GM21390 (cell line): ENCODE measurements at regions not wholly inside any gene's neighbourhood (a gene's known extent, or its start where the extent isn't known, plus 50 kb on each side); places are given as distances from the start of the nearest gene placed in this dataset.

Experiments used
- ATAC-seq: cut with Tn5 transposase; IDR thresholded peaks from one replicate; pipeline ENCODE4 v1.9.1; 2021; ENCODE audit not compliant: unreplicated experiment

GRCh38 chr5:23579566-23579965, 72.2 kb downstream of the PRDM9 start:
- ATAC-seq = no peak

- no peak for ATAC-seq
Measured at GRCh38 chr5:23583081-23583480, 75.7 kb downstream of the PRDM9 start.

GRCh38 chr5:23588841-23589326, 81.5 kb downstream of the PRDM9 start:
- ATAC-seq = no peak

- ATAC-seq = no peak
Measured at GRCh38 chr5:23591250-23591649, 83.8 kb downstream of the PRDM9 start.

- ATAC-seq = no peak
Measured at GRCh38 chr5:23606927-23607326, 99.5 kb downstream of the PRDM9 start.

GRCh38 chr5:23612701-23613100, 105.3 kb downstream of the PRDM9 start:
- ATAC-seq = no peak

GRCh38 chr5:23613566-23613965, 106.2 kb downstream of the PRDM9 start:
- ATAC-seq = no peak

- no peak for ATAC-seq
Measured at GRCh38 chr5:23614422-23614821, 107.0 kb downstream of the PRDM9 start.

- no peak for ATAC-seq
Measured at GRCh38 chr5:23626961-23627360, 119.6 kb downstream of the PRDM9 start.

- ATAC-seq = no peak
Measured at GRCh38 chr5:23627976-23628375, 120.6 kb downstream of the PRDM9 start.

GRCh38 chr5:23629396-23629795, 122.0 kb downstream of the PRDM9 start:
- no peak for ATAC-seq

- no peak for ATAC-seq
Measured at GRCh38 chr5:23631302-23632045, 124.1 kb downstream of the PRDM9 start.

GRCh38 chr5:23635938-23636337, 128.5 kb downstream of the PRDM9 start:
- ATAC-seq = no peak

- no peak for ATAC-seq
Measured at GRCh38 chr5:23639326-23639725, 131.9 kb downstream of the PRDM9 start.

- ATAC-seq = no peak
Measured at GRCh38 chr5:23648656-23649055, 141.2 kb downstream of the PRDM9 start.

- no peak for ATAC-seq
Measured at GRCh38 chr5:23649594-23649993, 142.2 kb downstream of the PRDM9 start.

GRCh38 chr5:23655674-23656073, 148.3 kb downstream of the PRDM9 start:
- no peak for ATAC-seq

GRCh38 chr5:23675456-23675855, 168.0 kb downstream of the PRDM9 start:
- ATAC-seq = no peak

- ATAC-seq = no peak
Measured at GRCh38 chr5:23677996-23678395, 170.6 kb downstream of the PRDM9 start.

- no peak for ATAC-seq
Measured at GRCh38 chr5:23684103-23684502, 176.7 kb downstream of the PRDM9 start.

GRCh38 chr5:23703940-23704855, 196.8 kb downstream of the PRDM9 start:
- no peak for ATAC-seq

- ATAC-seq = no peak
Measured at GRCh38 chr5:23717486-23717885, 210.1 kb downstream of the PRDM9 start.
